Ovary (tissue), 7 donors: ENCODE measurements at regions not wholly inside any gene's neighbourhood (a gene's known extent, or its start where the extent isn't known, plus 50 kb on each side); places are given as distances from the start of the nearest gene placed in this dataset.
A peak's percentile ranks its signal among the peaks of the same experiment; 100 is the strongest.

ENCODE experiments used
- DNase-seq, 5 donors: peaks; one replicate each; pipeline ENCODE4 v3.0.0-alpha.2; 2019 to 2020
- H3K27ac ChIP-seq, 2 donors: fragments of 200-600 bp; one replicate each; pipeline versions ENCODE4 v1.5.1 to v1.8.0; 2019 to 2022
- H3K27me3 ChIP-seq: fragments of 200-600 bp; one replicate; pipeline ENCODE4 v1.8.0; 2022
- H3K36me3 ChIP-seq: fragments of 200-600 bp; sonication (generic); one replicate; pipeline ENCODE4 v1.5.1; 2019
- H3K4me1 ChIP-seq: one replicate; pipeline ENCODE4 v1.8.1; 2013; ENCODE audit warnings: mild to moderate bottlenecking, moderate library complexity; ENCODE audit not compliant: insufficient read depth
- H3K4me3 ChIP-seq: fragments of 200-600 bp; sonication (generic); one replicate; pipeline ENCODE4 v1.5.1; 2017
- H3K9me3 ChIP-seq, 2 donors: fragments of 200-600 bp in 1 of 2; sonication (generic) in 1 of 2; one replicate each; pipeline versions ENCODE4 v1.5.1 to v1.8.1; 2013 to 2019; ENCODE audit warnings: mild to moderate bottlenecking in 1 of 2, moderate library complexity in 1 of 2
- CTCF ChIP-seq, 3 donors: fragments of 450-650 bp in 2 of 3; fragments of 200-600 bp in 1 of 3; IDR thresholded peaks; one replicate each; pipeline versions ENCODE4 v1.5.1 to v1.8.0; 2016 to 2022; ENCODE audit warnings: antibody characterized with exemption in 3 of 3, mild to moderate bottlenecking in 1 of 3
- EP300 ChIP-seq: sonication (generic); formaldehyde crosslinking; IDR thresholded peaks from one replicate; pipeline ENCODE4 v1.6.1; 2017; ENCODE audit warnings: antibody characterized with exemption
- POLR2A ChIP-seq: fragments of 450-650 bp; IDR thresholded peaks from one replicate; pipeline ENCODE4 v1.6.1; 2017; ENCODE audit warnings: antibody characterized with exemption, mild to moderate bottlenecking, moderate library complexity
- WGBS, 3 donors: extraction: QIAGEN DNeasy Blood & Tissue Kit in 1 of 3; methylation state at CpG; one replicate each; pipeline versions ENCODE4 v1.1.5 to v1.1.7; 2013 to 2017; 5-methylcytosine and 5-hydroxymethylcytosine counted together
- intact Hi-C, 4 donors: fragments of 100-400 bp; cut with DNase I; formaldehyde crosslinking; loops; one replicate each; pipeline versions ENCODE4 v1.11.0 to v1.15.1; 2022 to 2023
- donor health status: DM: no; HTN: no; CAD: no; lungs with moderate emphysema.
- donor health status: DM: no; HTN: no; CAD: no.
- donor health status: Bipolar disorder and iron deficiency.
- donor health status: DM: no; HTN: no; CAD: no.
- donor health status: DM: yes; HTN: yes; CAD: no.

DNA sequence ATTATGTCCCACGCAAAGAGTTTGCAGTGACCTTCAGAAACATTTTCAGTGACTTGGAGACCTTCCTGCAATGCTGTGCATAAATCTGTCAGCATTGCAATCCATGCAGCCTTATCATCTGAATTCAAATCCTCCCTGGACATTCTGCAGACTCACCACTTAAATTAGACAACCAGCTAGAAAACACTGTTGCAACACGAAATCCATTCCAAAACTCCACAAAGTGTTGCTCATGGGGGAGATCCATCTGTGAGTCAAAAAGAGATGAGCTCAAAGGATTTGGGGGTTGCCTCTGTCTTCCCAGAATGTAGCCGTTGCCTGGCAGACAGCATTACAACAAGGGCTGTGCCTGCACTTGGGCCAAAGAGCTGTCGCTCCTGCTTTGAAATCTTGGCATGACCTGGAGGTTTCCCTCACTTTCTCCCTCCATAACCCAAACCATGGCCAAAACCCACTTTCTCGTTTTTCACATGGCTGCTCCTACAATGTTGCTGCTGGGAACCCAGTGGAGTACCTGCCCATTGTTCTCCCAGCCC is 163.5 kb upstream of the CDYL start:
- DNase-seq, result peak in 1 of 5 donors; percentile 45
- 21 to 29% (median 21%) methylated on average over 5 of the region's 5 CpGs for WGBS, 3 donors
- Histone ChIP-seq H3K4me3 (no peak overlapping the region), H3K4me1 (peaks cover 2% of the 10 kb centered on the region), H3K27me3 (no peaks in the 10 kb centered on the region), H3K9me3 (no peaks in the 10 kb centered on the region), H3K36me3 (no peaks in the 10 kb centered on the region), H3K27ac (no peak overlapping the region)
- intact Hi-C loops, result no loop called here
- no peak for TF ChIP-seq EP300
- no peak for TF ChIP-seq CTCF (IDR thresholded peaks at IDR 0.05)
- no peak for TF ChIP-seq POLR2A

- TF ChIP-seq CTCF (IDR thresholded peaks at IDR 0.05) (no peak), POLR2A (no peak), EP300 (no peak)
- no peaks in the 10 kb centered on the region for H3K27me3 ChIP-seq
- WGBS, 3 donors, result 20 to 32% (median 23%) methylated on average over 9 of the region's 9 CpGs
- DNase-seq, result peak in 1 of 5 donors; percentile 30
- no peaks in the 10 kb centered on the region for H3K9me3 ChIP-seq
- H3K4me1 ChIP-seq, result peaks cover 6% of the 10 kb centered on the region
- H3K36me3 ChIP-seq, result no peaks in the 10 kb centered on the region
- H3K27ac ChIP-seq, result no peak overlapping the region
- H3K4me3 ChIP-seq, result no peak overlapping the region
- intact Hi-C loops, result no loop called here
These were observed 164.6 kb upstream of the CDYL start for GRCh38 chr6:4611429-4612129.

DNA sequence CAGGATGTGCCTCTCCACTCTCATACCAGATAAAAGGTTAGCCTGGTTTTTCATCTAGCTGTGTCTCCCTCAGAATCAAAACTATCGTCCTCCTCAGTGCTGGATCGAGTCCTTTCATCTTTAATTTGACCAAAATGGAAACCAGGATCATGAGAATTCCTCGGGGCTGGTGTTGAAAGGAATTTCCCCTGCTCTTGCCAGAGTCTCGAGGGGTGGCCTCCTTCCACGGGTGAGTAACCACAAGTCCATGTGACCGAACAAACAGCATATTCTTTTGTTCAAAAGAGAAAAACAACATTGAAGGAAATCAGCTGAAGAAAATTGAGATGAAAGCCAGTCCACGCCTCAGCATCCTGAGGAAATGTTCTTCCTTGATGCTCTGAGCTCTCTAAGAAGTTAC is 165.9 kb upstream of the CDYL start:
- Histone ChIP-seq H3K36me3 (no peaks in the 10 kb centered on the region), H3K4me3 (no peak overlapping the region), H3K9me3 (no peaks in the 10 kb centered on the region), H3K27me3 (no peaks in the 10 kb centered on the region), H3K27ac (no peak overlapping the region), H3K4me1 (peaks cover 7% of the 10 kb centered on the region)
- WGBS, 3 donors, result 7 to 19% (median 10%) methylated on average over 7 of the region's 7 CpGs
- intact Hi-C loops, result no loop called here
- no peak for TF ChIP-seq POLR2A
- no peak for TF ChIP-seq EP300
- no peak for TF ChIP-seq CTCF (IDR thresholded peaks at IDR 0.05)
- DNase-seq, result peak in 2 of 5 donors; percentile 22 to 46

DNA sequence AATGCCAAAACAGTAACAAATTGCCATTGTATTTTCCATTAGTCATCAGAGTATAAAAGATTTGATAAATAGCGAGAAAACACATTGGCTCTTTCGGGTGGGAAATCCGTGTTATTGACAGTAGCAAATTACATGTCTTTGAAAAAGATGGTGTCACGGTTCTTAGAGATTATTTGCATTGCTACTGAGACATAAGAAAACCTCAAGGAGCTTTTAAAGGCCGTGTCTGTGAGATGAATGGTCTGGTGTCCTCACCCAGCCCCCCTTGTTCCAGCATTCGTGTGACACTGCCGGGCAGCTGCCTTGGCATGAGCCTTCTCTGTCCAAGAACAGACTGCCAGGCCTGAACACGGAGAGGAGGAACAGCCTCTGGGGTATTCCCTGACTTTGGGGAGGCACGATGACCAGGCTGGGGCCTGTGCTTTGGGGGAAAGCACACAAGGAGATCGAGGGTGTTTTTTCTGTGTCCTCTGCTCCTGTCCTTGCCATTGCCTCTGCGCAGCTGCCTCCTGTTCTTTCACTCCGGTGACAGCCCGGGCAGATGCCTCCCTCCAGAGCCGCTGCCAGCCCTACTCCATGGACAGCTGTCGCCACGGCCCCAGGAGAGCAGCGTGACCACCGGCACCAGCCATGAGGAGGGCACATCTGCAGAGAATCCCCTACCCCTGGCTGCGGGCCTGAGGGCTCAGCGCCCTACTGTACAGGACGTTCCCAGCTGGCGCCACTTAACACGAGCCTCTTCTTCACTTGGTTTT is 167.7 kb upstream of the CDYL start:
- Histone ChIP-seq H3K36me3 (no peaks in the 10 kb centered on the region), H3K27me3 (no peaks in the 10 kb centered on the region), H3K9me3 (no peaks in the 10 kb centered on the region), H3K4me1 (peaks cover 7% of the 10 kb centered on the region), H3K4me3 (no peak overlapping the region), H3K27ac (no peak overlapping the region)
- WGBS, 3 donors, result 90 to 95% (median 94%) methylated on average over 23 of the region's 23 CpGs
- intact Hi-C loops, result no loop called here
- no peak for DNase-seq
- TF ChIP-seq POLR2A (no peak), CTCF (IDR thresholded peaks at IDR 0.05) (no peak), EP300 (no peak)
